Esophagus mucosa (tissue), 1 donor: ENCODE measurements at regions not wholly inside any gene's neighbourhood (a gene's known extent, or its start where the extent isn't known, plus 50 kb on each side); places are given as distances from the start of the nearest gene placed in this dataset.
A peak's percentile ranks its signal among the peaks of the same experiment; 100 is the strongest.

Source experiments
- ATAC-seq: fragments of 200-7000 bp; cut with Tn5 transposase; one replicate; pipeline ENCODE4 v1.9.1; 2020
- donor health status: DM: yes; HTN: yes; CAD: no.

DNA sequence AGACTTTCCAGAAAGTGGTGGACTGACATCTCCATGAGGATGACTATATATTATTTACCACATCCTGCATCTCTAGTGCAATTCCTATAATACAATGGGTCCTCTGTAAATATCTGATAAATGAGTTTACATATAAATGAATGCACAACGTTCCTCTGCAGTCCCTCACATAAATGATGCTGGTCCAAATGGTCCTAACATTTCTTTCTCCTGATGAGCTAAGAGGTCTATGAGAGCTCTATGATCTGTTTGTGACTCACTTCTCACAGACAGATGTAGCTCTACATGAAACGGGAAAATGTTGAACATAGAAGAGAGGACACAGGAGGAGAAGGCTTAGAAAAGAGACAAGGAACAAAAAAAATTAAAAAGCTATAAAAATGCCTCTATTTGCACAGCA, 201.2 kb upstream of the PIK3C3 start:
- ATAC-seq = no peak

DNA sequence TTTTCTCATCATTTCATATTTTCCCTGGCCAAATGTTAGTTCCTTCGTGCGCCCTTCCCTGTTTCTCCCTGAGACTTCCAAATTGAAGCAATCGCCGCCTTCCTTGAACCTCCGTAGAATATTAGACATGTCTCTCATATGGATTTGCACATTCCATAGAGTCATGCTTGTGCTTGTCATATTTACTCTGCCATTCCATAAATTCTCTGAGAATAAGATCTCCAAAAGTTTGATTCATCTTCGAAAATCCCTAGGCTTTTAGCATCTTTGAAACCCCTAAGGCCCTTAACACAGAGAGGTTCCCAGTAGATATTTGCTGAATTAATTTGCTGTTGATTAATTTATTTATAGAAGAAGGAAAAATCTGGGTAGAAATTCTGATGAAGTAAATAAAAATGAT, 202.2 kb upstream of the PIK3C3 start:
- no peak for ATAC-seq

DNA sequence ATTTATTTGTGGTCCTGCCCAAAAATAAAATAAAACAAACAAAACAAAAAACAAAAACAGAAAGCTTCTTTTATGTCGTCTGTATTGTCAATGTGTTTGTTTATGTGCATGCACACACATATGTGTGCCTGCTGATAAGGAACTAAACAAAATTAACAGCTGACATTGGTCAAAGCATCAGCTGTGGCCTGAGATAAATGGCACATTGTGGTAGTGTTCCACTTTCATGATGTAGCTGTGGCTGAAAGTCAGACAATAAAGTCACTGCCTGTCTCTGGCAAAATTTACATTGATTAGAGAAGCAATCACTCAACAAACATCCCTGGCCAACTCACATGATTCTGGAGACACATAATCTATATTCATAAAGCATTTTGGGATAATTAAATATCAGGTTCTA, 203.4 kb upstream of the PIK3C3 start:
- no peak for ATAC-seq

DNA sequence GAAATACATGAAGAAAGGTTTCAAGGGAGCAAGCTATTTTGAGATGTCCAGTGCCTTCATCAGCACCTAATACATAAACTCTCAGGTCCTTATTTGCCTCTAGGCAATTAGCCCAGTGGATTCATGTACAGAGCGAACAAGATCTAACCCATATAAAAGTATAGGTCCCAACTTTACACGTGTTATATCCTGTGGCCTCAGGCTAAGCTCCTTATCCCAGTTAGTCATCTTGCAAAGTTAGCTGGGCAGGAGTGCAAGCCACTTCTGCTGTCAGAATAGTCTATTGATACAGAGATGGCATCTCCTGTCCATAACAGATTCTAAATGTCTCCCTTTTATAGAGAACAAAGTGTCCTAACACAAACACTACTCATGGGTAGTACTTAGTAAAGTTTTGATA, 203.9 kb upstream of the PIK3C3 start:
- no peak for ATAC-seq

DNA sequence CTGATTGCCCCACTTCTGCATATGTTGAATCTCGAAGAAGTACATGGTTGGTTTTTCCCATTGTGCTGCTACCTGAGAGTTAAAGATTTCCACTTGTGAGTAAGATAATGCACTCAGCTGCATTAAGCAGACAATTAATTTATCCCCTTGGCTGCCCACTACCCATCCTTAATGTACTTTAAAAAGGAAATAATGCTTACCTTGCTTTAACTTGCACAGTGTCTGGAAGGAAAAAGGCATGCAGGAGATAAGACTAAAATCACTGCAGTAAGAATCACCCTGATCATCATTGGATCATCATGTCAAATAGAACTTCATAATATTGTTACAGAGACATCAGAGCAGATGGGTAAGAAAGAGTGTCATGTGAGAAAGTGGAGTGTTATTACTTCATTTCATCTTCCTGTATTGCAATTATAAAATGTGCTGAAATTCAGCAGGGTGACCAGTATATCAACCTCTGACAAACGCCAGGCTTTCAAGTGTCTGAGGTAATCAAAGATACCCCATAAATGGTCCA, 207.3 kb upstream of the PIK3C3 start:
- ATAC-seq = no peak

DNA sequence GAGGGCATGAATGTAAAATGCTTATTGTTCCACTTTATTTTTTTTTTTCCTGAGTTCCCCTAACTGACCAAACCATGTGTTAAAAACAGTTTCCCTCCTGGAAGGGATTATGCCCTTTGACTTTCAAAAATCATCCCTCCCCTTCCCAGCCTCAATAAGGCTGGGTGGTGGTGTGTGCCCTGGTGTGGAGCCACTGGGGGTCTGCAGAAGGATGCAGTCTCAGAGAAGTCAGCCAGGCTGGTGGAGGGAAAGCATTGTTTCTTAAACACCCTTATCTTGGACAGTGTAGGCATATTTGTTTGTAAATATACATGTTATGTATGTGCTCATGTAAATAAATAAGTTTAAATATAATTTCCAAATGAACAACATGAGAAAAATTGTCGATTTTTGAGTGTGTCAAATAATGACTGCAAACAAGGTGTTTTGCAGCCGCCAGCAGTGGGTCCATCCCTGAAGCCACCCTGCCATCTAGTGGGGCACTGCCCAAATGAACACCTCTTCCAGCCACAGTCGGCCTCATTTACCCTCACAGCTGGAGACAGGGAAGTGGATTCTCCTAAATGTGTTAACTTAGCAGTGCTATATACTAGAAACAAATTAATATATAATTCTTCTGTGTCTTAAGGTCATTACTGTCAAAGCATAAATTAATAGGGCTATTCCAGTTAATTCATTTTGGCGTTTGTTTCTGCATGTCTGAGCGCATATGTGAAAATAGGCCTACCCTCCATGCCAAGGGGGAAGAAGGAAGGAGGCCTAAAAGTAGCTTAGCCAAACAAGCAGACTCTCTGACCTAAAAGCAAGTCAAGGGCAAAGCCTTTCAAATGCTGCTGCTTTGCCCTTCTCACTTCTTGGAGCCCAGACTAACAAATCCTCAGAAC, 209.6 kb upstream of the PIK3C3 start:
- ATAC-seq = peak; percentile 71

DNA sequence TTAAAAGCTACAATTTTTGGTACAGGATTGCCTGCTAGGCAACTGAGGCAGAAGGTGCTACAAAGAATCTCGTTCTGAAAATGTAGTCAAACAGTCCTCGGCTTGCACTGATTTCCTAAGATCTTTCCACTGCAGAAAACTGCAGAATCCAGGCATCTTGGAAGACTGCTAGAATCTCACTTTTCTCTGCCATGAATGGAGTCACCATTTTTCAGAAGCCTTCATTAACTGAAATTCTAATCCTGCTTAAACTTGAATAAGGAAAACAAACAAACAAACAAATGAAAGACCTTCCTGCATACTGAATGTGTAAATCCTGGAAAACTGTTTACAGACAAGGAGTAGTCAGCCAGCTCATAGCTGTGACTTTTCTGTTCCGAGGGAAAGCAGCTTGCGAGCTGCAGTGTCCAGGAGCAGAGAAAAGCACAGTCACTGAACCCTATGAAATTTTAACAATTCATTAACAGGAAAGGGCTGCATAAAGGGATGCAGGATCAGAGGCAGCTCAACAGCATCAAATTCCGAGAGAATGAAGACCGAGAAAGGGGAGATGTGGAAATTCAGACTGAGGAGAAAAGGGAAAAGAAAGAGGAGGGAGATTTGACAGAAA, 210.5 kb upstream of the PIK3C3 start:
- no peak for ATAC-seq

DNA sequence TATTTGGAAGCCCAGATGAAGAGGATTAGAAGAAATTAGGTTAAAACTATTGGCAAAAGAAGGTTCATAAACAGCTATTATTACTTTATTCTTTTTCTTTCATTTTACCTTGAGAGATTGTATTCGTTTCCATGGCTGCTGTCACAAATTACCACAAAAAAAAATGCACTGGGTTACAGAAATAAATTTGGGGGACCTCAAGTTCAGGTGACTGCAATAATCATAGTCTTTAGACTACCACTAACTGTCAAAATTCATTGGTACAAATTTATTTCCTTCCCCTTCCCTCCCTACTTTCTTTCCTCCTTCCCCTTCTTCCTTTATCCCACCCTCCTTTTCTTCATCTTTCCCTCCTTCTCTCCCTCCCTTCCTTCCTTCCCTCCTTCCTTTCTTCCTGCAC, 217.8 kb upstream of the PIK3C3 start:
- ATAC-seq = no peak

DNA sequence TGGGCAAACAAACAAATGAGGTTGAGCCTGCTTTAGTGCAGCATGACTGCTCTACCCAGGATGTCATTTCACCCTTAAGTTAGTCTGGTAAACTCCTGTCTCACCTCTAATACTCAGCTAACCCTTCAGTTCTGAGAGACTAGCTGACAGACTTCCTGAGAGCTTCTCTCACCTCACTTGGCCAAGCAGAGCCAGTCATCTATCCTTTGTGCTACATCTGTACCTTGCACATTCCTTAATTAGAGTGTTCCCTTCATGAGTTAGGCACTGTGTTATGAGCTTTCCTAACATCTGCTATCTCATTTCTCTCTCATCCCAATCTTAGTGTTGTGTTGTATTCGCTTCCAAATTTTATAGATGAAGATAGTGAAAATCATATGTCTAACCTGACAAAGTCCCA, 220.1 kb upstream of the PIK3C3 start:
- no peak for ATAC-seq

DNA sequence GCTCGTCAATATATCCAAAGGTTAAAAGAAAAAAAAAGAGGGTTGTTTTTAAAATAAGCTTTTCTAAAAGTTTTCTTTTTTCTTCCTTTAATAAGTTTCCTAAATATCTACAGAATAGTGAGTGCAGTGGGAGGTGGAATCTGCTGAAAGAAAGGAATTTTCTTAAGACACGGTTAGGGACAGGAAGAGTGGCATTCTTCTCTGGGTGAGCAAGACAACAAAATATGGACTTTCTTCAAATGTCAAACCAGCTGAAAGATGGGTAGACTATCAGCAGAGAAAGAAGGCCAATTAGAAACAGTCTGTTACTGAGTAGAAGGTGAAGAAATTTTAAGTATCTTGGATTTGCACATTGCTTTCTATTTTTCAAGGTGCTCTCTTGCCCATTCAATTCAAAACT, 222.7 kb upstream of the PIK3C3 start:
- ATAC-seq = no peak

DNA sequence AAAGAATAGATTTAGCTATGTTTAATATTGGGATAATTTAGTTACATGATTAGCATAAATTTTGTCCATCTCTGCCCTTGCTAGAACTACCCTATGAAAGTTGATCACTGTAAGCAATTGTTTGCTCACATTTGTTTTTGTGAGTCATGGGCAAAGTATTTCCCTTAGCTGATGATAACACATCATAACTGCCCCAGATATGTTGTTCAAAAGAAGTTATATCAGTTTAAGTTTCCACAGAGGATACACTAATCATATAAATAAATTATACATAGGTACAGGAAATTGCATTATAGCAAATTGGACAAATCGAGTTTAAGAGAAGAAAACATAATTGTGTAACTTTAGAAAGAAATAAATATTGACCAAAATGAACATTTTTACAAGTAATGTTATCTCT, 223.2 kb upstream of the PIK3C3 start:
- no peak for ATAC-seq

DNA sequence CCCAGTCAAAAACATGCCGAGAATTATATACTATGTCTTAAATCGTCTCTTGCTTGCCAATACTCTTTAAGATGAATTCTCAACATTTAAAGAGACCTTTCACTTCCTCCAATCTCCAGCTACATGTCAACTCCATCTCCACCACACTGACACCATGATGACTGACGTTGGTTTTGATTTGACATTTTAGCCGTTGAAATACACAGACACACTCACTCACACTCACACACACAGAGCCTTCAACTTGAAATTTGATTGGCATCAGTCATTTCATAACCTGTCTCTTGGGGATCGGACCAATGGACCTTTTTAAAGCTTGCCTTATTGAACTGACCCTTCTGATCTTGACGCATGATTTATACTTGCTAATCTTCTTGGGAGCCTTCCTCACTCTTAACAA, 230.8 kb upstream of the PIK3C3 start:
- ATAC-seq = no peak

DNA sequence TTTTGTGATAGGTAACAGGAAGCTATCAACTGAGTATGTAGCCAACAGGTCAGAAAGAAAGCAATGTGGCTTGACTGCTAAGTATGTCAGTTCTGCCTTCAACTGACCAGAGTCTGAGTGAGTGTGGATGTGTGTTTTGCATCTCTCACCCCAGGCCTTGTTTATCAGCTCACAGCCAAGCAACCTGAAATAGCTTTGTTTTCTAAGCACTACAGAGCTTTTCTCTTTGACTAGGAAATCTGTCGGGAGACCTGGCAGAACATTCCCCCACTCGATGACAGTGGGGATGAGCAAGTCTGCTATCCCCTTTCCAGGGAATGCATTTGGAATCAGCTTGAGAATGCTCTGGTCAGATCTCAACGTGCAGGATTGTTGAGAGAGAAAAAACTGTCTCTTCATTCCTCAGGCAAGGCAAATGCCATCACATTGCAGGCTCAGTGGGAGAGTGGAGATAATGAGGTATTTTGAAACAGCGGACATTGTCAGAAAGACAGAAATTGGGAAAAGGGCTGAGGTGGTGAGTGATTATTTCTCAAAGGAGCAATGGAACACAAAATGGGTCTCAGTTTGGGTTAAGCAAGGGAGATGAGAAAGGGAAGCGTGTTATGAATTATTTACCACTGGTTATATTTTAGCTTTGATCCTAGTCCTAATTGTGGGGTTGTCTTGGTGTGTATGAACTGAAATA, 233.8 kb upstream of the PIK3C3 start:
- ATAC-seq = no peak

DNA sequence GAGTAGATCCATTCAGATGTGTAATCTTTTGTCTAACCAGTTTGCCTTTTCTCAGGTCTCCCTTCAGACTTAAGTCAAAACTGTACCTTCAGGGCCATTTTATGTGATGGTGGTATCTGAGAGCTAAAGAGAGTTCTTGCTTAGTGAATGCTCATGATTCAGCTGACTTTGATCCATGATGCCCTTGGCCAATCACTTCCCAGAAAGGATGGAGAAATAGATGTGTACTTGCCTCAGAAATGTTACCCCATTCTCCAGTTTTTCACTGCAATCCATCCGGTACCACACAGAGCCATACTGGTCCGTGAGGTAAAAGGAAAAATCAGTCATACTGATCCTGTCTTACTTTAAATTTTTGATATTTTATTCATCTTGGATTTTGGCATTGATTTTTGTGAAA, 234.8 kb upstream of the PIK3C3 start:
- ATAC-seq = no peak

DNA sequence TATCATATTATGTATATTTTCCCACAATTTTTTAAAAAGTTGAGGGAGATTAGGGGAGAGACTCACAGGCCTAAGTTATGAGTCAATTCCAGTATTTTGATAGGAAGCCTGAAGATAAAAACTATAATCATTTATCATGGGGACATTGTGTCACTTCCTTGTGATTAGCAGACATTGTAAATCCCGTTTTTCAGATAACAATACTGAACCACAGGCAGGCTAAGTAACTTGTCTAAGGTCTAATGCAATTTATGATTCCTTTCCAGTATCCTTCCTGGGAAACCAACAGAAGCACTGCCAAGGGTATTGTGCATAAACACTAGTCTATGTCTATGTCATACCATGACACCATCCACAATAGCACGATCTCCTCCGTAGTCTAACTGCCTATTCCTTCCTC, 235.2 kb upstream of the PIK3C3 start:
- ATAC-seq = no peak

DNA sequence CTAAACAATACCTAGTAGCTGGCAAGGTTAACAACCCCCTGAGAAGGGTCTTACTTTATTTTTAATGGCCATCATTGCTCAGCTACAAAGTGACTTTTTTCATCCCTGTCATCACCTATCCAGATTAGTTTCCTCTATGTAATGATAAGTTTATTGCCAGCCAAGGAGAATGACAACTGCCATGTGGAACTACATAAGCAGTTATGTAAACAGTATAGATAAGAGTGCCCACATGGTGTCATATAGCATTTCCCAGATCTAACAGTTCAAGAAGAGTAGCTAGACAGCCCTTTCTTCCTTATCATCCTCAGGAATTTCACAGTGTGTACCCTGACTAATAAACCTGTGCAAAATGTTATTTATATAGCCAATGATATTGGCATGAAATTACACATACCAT, 240.2 kb upstream of the PIK3C3 start:
- no peak for ATAC-seq

DNA sequence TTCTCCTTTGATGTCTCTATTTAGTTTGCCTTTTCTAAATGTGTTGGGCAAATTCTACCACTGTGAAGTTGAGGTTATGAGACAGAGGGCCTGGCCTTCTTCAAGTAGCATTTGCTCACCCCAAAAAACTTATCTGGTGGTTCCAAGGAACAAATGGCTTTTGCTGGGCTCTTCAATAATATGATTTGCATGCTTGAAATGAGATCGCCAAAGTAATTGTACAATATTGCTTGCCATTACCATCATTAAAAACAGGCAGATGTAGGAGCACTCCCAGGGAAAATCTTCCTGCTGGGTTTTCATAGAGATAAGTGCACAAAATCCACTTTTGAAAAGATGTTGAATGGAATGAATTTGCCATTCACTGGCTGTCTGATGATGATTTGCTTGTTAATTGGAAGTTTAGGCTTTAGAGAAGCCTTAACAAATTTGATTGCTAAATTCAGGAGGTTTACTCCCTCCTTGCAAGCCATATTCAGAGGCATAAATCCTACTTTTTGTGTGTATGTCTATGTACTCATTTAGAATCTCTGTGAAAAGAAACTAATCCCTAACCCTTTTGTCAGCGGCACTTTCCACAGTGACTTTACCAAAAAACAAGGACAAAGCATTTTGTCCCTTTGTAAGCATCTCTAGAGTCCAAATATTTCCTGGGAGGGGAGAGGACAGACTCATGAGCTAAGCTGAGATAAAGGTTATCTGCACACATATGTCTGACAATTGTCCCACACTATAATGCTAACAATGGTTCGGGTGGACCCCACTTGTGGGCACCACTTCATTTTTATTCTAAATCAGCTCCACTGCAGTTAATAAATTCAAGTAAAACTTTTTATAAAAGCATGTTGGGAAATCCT, 240.8 kb upstream of the PIK3C3 start:
- no peak for ATAC-seq

DNA sequence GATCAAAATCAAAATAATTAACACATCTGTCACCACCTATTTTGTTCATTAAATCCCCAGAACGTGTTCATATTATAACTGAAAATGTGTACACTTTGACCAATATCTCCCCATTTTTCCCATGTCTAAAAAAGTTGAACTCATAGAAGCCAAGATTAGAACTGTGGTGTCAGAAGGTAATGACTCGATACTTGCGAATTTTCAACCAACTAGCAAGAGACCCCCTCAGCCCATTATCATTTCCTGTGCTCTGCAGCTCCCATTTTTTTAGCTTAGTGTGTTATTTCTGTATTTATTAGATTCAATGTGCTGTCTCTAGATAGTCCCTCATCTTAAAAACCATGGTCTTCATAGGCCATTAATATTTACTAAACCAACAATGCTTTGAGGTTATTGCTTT, 248.7 kb upstream of the PIK3C3 start:
- ATAC-seq = no peak

DNA sequence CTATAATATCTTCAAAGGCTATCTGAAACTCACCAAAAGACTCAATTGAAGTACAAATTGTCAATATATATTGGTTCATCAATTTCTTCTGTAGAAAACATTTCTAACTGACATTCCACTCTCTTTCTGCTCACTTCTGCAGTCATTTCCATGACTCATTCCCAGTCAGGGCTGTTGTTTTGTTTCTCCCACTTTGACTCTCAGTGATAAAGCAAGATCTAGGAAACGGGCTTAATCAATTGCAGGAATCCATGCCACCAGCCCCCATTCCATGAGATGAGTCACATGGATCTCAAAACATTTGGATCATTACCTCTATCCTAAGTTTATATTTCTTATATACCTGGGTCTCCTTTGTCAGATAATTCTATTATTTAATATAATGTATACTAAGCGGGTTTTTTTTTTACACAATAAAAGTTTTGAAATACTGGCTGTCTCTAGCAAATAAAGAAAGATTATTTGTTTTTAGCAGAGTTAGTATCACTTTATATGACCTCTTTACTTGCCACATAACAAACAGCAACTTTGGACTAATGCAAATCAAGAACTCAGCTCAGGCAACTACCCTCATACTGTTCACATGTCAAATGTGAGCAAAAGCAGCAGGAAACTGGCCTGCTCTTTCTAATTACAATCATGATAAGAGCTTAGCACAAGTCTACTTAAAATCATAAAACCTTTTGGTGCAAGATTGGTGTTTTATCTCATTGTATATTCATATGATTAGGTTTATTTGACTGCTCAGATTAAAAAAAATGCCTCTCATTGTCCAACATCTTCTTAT, 251.1 kb upstream of the PIK3C3 start:
- ATAC-seq = no peak

DNA sequence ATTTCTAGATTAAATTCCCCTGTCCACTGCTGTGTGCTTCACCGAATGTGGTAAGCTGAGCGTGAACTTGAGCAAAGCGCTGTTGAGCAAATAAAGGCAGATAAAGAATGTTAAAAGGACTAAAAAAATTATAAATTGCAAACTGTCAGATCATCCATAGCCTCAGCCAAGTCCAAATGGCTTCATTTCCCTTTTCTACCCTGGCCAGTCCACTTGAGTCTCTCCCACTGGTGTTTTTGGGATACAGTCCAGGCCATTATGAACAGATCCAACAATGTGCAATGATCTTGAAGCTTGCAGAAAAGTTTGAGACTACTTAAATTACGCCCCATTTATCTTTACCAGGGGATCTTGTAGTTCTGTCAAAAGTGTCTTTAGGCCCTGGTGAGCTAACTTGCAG, 254.6 kb upstream of the PIK3C3 start:
- no peak for ATAC-seq

DNA sequence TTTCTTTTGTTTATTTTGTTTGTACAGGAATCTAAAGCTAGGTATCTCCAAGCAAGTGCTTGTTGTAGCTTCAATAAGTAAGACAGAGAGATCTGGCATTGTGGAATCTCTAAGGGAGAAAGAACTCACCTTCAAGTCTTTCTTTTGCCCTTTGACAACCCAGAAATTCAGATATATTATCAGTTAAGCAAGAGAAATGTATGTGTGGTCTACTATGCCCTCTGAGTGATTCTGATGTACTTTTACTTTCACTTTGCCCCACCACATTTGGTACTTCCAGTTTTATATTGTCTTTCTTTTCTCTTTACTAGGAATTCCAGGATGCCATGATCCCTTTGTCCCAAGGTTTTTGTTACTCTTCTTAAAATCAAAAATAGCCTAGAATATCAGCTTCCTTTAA, 259.6 kb upstream of the PIK3C3 start:
- no peak for ATAC-seq

DNA sequence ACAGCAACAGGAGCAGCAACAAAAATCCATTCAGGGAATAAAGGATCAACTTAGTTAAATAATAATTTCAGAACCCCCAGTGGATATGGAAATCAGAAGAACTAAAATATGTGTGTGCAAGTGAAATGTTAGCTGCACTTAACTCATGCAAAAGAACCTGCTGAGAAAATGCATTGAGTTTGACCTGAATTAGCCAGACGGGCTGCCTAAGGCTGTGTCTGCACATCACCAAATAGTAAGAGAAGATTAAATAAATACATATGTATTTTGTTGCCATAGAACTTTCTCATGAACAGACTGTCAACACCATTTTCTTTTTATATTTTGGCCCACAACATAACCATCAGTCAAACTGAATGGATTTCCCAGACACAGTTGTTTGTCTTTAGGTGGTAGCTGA, 262.0 kb upstream of the PIK3C3 start:
- ATAC-seq = no peak
